ENCODE measurements at regions not wholly inside any gene's neighbourhood (a gene's known extent, or its start where the extent isn't known, plus 50 kb on each side); places are given as distances from the start of the nearest gene placed in this dataset.
A peak's percentile ranks its signal among the peaks of the same experiment; 100 is the strongest.

DNA sequence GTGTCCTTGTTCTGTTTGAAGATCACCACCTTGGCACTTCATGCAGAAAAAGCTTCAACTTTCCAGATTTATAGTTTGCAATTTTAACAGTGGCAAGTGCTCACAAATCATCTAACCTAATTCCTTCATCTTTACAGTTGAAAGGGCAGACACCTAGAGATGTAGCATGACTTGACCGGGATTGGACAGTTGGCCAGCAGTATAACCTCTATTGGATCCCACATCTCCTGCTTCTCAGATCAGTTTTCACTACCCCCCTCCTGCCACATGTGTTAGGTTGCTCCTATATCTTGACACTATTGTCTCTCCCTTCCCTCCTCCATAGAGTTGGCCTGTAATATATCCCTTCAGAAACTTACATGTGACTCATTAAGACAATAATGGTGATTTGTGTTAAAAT lies 206.0 kb upstream of the SEMA6D start:
- TF ChIP-seq, protein P1, sequence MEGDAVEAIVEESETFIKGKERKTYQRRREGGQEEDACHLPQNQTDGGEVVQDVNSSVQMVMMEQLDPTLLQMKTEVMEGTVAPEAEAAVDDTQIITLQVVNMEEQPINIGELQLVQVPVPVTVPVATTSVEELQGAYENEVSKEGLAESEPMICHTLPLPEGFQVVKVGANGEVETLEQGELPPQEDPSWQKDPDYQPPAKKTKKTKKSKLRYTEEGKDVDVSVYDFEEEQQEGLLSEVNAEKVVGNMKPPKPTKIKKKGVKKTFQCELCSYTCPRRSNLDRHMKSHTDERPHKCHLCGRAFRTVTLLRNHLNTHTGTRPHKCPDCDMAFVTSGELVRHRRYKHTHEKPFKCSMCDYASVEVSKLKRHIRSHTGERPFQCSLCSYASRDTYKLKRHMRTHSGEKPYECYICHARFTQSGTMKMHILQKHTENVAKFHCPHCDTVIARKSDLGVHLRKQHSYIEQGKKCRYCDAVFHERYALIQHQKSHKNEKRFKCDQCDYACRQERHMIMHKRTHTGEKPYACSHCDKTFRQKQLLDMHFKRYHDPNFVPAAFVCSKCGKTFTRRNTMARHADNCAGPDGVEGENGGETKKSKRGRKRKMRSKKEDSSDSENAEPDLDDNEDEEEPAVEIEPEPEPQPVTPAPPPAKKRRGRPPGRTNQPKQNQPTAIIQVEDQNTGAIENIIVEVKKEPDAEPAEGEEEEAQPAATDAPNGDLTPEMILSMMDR (conservative IDR thresholded peaks at IDR 0.05; ENCODE audit: control insufficient read depth, insufficient read depth, low read depth, low read length): no peak
- DNase-seq (ENCODE audit: low read depth): no peak
- H3K4me3 ChIP-seq (ENCODE audit: control insufficient read depth, low read depth, low read length): no peak overlapping the region

DNA sequence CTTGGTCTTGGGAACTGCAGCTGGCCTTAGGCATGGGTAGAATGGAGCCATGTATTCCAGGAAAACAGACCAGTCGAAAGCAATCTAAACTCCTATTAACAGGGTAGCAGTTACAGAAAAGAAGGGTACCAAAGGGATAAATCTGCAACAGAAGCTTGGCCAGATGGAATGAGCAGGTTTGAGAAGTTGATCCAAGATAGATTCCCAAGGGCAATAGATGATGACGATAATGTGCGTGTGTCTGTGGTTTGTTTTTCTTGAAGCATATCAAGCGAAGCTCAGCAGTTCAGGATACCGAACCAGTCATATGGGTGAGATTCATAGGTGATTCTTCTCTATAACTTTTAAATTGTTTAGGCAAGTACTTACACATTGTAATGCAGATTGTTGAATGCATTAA lies 203.8 kb upstream of the SEMA6D start:
- peak; percentile 76 for DNase-seq (ENCODE audit: low read depth)
- H3K4me3 ChIP-seq (ENCODE audit: control insufficient read depth, low read depth, low read length): no peak overlapping the region
- TF ChIP-seq, protein P1 (conservative IDR thresholded peaks at IDR 0.05; ENCODE audit: control insufficient read depth, insufficient read depth, low read depth, low read length): no peak

DNA sequence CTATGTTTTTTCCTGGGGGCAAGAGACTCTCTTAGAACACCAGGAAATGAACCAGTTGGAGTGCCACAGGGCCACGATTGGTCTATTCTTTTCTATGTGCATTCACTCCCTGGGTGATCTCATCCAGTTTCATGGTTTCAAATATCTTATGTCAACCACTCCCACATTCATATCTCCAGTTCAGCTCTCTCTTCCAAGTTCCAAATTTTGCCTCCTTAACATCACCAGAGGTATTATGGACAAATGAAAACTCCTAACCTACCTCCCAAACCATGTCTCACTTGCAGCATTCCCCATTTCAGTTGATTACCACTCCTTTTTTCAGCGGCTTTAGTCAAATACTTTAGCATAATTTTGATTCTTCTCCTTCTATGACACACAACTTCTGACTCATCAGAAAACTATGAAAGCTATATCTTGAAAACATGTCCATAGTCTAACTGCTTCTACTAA lies 203.1 kb upstream of the SEMA6D start:
- TF ChIP-seq, protein P1 (conservative IDR thresholded peaks at IDR 0.05; ENCODE audit: control insufficient read depth, insufficient read depth, low read depth, low read length): no peak
- peak; percentile 64 for DNase-seq (ENCODE audit: low read depth)
- H3K4me3 ChIP-seq (ENCODE audit: control insufficient read depth, low read depth, low read length): no peak overlapping the region

DNA sequence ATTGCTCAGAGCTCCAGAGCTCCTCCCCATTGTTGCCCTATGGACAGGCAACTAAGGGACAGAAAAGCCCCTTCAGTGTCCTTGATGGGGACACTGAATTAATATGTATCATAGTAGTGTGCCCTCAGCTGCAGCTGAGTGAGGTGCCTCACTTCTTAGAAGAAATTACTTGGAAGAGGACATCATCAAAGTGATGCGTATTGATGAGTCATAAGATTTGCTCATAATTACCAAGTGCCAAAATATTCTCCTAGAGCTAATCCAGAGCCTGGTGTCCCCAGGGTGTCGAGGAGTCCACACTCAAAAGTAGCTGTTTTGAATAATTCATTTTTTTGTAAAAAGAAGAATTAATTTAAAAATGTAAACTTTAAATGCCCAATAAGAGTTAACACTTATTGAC lies 200.7 kb upstream of the SEMA6D start:
- TF ChIP-seq, protein P1 (conservative IDR thresholded peaks at IDR 0.05; ENCODE audit: control insufficient read depth, insufficient read depth, low read depth, low read length): no peak
- H3K4me3 ChIP-seq (ENCODE audit: control insufficient read depth, low read depth, low read length): no peak overlapping the region
- peak; percentile 85 for DNase-seq (ENCODE audit: low read depth)

DNA sequence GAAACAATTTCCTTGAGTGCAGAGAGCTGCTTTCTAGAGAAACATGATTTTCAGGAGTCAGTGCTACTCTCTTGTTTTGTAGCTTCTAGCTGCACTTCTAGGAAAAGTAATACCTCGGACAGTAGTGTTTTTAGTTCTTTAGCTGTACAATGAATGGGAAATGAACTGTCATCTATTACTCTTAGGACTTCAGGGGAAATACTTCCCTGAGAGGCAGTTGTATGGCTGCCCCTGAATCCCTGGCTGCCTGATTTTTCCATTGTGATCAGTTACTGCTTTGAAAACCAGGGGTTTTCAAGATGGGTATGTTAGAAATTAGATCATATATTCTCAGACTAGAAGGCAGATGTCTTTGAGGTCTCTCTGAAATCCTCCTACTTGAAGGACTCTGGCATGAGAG lies 200.3 kb upstream of the SEMA6D start:
- TF ChIP-seq, protein P1 (conservative IDR thresholded peaks at IDR 0.05; ENCODE audit: control insufficient read depth, insufficient read depth, low read depth, low read length): no peak
- no peak for DNase-seq (ENCODE audit: low read depth)
- H3K4me3 ChIP-seq (ENCODE audit: control insufficient read depth, low read depth, low read length): no peak overlapping the region

DNA sequence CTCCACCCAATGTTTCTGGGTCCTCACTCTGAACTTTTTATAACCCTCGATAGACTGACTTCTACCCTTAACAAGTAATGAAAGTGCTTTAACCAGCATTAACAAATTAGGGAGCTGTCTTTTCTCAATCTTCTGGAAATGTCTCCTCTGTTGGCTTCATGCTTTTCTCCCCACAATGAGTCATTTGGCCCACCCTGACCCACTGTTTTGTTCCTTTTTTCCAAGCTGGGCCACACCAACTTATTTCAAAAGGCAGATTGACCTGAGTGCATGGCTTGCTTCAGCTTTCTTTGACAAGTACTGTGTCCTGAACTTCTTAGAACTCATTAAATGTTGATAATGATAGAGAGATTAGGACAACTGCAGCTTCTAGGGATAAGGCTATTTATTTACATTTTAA lies 199.6 kb upstream of the SEMA6D start:
- DNase-seq (ENCODE audit: low read depth): peak; percentile 59
- TF ChIP-seq, protein P1 (conservative IDR thresholded peaks at IDR 0.05; ENCODE audit: control insufficient read depth, insufficient read depth, low read depth, low read length): no peak
- no peak overlapping the region for H3K4me3 ChIP-seq (ENCODE audit: control insufficient read depth, low read depth, low read length)
